ENCODE measurements at regions not wholly inside any gene's neighbourhood (a gene's known extent, or its start where the extent isn't known, plus 50 kb on each side); places are given as distances from the start of the nearest gene placed in this dataset.
"Not testable (repeated sequence)": the region's sequence is repeated elsewhere in the genome, so short reads cannot be mapped to it uniquely, and the experiment has no call there.

- not testable (repeated sequence) for H3K4me3 ChIP-seq (ENCODE audit: low read length); DNase-seq (ENCODE audit: low read depth)
These were observed 164.4 kb downstream of the CWH43 start for GRCh38 chr4:49150351-49151083.

GRCh38 chr4:49153011-49153410 lies 166.9 kb downstream of the CWH43 start:
- not testable (repeated sequence) for DNase-seq (ENCODE audit: low read depth); H3K4me3 ChIP-seq (ENCODE audit: low read length)

GRCh38 chr4:49154308-49155103 lies 168.4 kb downstream of the CWH43 start:
- not testable (repeated sequence) for DNase-seq (ENCODE audit: low read depth); H3K4me3 ChIP-seq (ENCODE audit: low read length)

- not testable (repeated sequence) for DNase-seq (ENCODE audit: low read depth); H3K4me3 ChIP-seq (ENCODE audit: low read length)
These were observed 169.2 kb downstream of the CWH43 start for GRCh38 chr4:49155270-49155669.

GRCh38 chr4:49156309-49156708 lies 170.2 kb downstream of the CWH43 start:
- DNase-seq (ENCODE audit: low read depth); H3K4me3 ChIP-seq (ENCODE audit: low read length): not testable (repeated sequence)

- not testable (repeated sequence) for H3K4me3 ChIP-seq (ENCODE audit: low read length); DNase-seq (ENCODE audit: low read depth)
These were observed 171.6 kb downstream of the CWH43 start for GRCh38 chr4:49157630-49158029.

- not testable (repeated sequence) for DNase-seq (ENCODE audit: low read depth); H3K4me3 ChIP-seq (ENCODE audit: low read length)
These were observed 175.1 kb downstream of the CWH43 start for GRCh38 chr4:49161111-49161541.

- H3K4me3 ChIP-seq (ENCODE audit: low read length), result not testable (repeated sequence)
These were observed 178.8 kb downstream of the CWH43 start for GRCh38 chr4:49164916-49165315.

GRCh38 chr4:49177847-49178246 lies 191.8 kb downstream of the CWH43 start:
- DNase-seq (ENCODE audit: low read depth); H3K4me3 ChIP-seq (ENCODE audit: low read length): not testable (repeated sequence)

More at GRCh38 chr4:49164916-49165315, 178.8 kb downstream of the CWH43 start:
- not testable (repeated sequence) for DNase-seq (ENCODE audit: low read depth)

- H3K4me3 ChIP-seq (ENCODE audit: low read length); DNase-seq (ENCODE audit: low read depth): not testable (repeated sequence)
These were observed 195.0 kb downstream of the CWH43 start for GRCh38 chr4:49181088-49181487.

- H3K4me3 ChIP-seq (ENCODE audit: low read length); DNase-seq (ENCODE audit: low read depth): not testable (repeated sequence)
These were observed 225.5 kb downstream of the CWH43 start for GRCh38 chr4:49211396-49212194.

- not testable (repeated sequence) for DNase-seq (ENCODE audit: low read depth); H3K4me3 ChIP-seq (ENCODE audit: low read length)
These were observed 227.2 kb downstream of the CWH43 start for GRCh38 chr4:49213250-49213649.

- not testable (repeated sequence) for DNase-seq (ENCODE audit: low read depth); H3K4me3 ChIP-seq (ENCODE audit: low read length)
These were observed 227.7 kb downstream of the CWH43 start for GRCh38 chr4:49213750-49214149.

- not testable (repeated sequence) for DNase-seq (ENCODE audit: low read depth); H3K4me3 ChIP-seq (ENCODE audit: low read length)
These were observed 228.5 kb downstream of the CWH43 start for GRCh38 chr4:49214453-49215081.

- H3K4me3 ChIP-seq (ENCODE audit: low read length), result not testable (repeated sequence)
These were observed 229.0 kb downstream of the CWH43 start for GRCh38 chr4:49215082-49215479.

GRCh38 chr4:49216606-49217005 lies 230.5 kb downstream of the CWH43 start:
- not testable (repeated sequence) for DNase-seq (ENCODE audit: low read depth); H3K4me3 ChIP-seq (ENCODE audit: low read length)

More at GRCh38 chr4:49215082-49215479, 229.0 kb downstream of the CWH43 start:
- DNase-seq (ENCODE audit: low read depth), result not testable (repeated sequence)

Measured in retinal pigment epithelial cell (primary cell).